Endothelial cell of umbilical vein (primary cell): ENCODE measurements at regions not wholly inside any gene's neighbourhood (a gene's known extent, or its start where the extent isn't known, plus 50 kb on each side); places are given as distances from the start of the nearest gene placed in this dataset.

Source experiments
- BruUV-seq: library from RNA; stranded (reverse); fragments of 400-500 nt; replicated peaks from 2 replicates; lab custom pipeline; 2021; lab: Mats Ljungman, UMichigan
- CTCF ChIA-PET: fragments of 300-600, 350-600 bp; sonication (Branson Sonifier 250); formaldehyde crosslinking; loops from one replicate; lab custom pipeline; 2021; ENCODE audit warnings: antibody characterized with exemption, inconsistent platforms; lab: Charles Lee
- POLR2A ChIA-PET: fragments of 300-600, 350-600 bp; sonication (Branson Sonifier 250); formaldehyde crosslinking; loops from one replicate; lab custom pipeline; 2021; ENCODE audit warnings: antibody characterized with exemption, inconsistent platforms; lab: Charles Lee
- DNase-seq: peaks from one replicate; pipeline ENCODE4 v3.0.0-alpha.2; 2011; ENCODE audit warnings: low read depth, low spot score
- FAIRE-seq: peaks from 2 replicates; lab custom pipeline; 2011; peaks lifted over from hg19 to GRCh38; lab: Jason Lieb, UNC
- H2AFZ ChIP-seq: 2 replicates; pipeline ENCODE4 v1.6.0; 2012; ENCODE audit warnings: low read depth, low read length, control low read depth, inconsistent platforms
- H3K27ac ChIP-seq: 2 replicates; pipeline ENCODE4 v1.5.1; 2011; ENCODE audit warnings: low read depth, mild to moderate bottlenecking, control low read depth, low read length, moderate library complexity; ENCODE audit not compliant: insufficient read depth
- H3K27me3 ChIP-seq, 2 experiments: 2 replicates each; pipeline versions ENCODE4 v1.6.0 to v1.6.1; 2011; ENCODE audit warnings: low read length in 2 of 2, mixed read lengths in 1 of 2; ENCODE audit not compliant: control insufficient read depth in 2 of 2, insufficient read depth in 2 of 2
- H3K36me3 ChIP-seq, 2 experiments: 2 replicates in 1 of 2; 3 replicates in 1 of 2; pipeline ENCODE4 v1.5.1; 2011; ENCODE audit warnings: low read length in 2 of 2, mild to moderate bottlenecking in 1 of 2, moderate library complexity in 1 of 2; ENCODE audit not compliant: control insufficient read depth in 2 of 2, insufficient read depth in 2 of 2; ENCODE audit errors: extremely low read depth in 1 of 2
- H3K4me1 ChIP-seq: 3 replicates; pipeline ENCODE4 v1.5.1; 2011; ENCODE audit warnings: mild to moderate bottlenecking, low read length; ENCODE audit not compliant: control insufficient read depth, insufficient read depth; ENCODE audit errors: extremely low read depth
- H3K4me2 ChIP-seq: 2 replicates; pipeline ENCODE4 v1.6.1; 2011; ENCODE audit warnings: low read length, control low read depth, mixed read lengths; ENCODE audit not compliant: insufficient read depth
- H3K4me3 ChIP-seq, 3 experiments: fragments of 200-600 bp in 1 of 3; sonication (generic), shearing (Covaris generic) in 1 of 3; replicated peaks in 1 of 3; 2 replicates each; pipeline ENCODE4 v1.5.1; 2011 to 2016; ENCODE audit warnings: control low read depth in 3 of 3, low read length in 3 of 3, mild to moderate bottlenecking in 2 of 3, inconsistent platforms in 1 of 3, low read depth in 1 of 3, moderate library complexity in 1 of 3; ENCODE audit not compliant: insufficient read depth in 1 of 3
- H3K79me2 ChIP-seq: 2 replicates; pipeline ENCODE4 v1.6.0; 2012; ENCODE audit warnings: low read length, inconsistent platforms; ENCODE audit not compliant: control insufficient read depth, insufficient read depth
- H3K9ac ChIP-seq: replicated peaks from 2 replicates; pipeline ENCODE3; 2011; ENCODE audit warnings: low read length, control low read depth; ENCODE audit not compliant: insufficient read depth; ENCODE audit errors: extremely low read depth
- H3K9me1 ChIP-seq: replicated peaks from 3 replicates; pipeline ENCODE4 v1.6.0; 2011; ENCODE audit warnings: mild to moderate bottlenecking, low read length; ENCODE audit not compliant: control insufficient read depth, insufficient read depth; ENCODE audit errors: extremely low read depth
- H3K9me3 ChIP-seq: replicated peaks from 2 replicates; pipeline ENCODE4 v1.5.1; 2012; ENCODE audit warnings: low read length, inconsistent platforms; ENCODE audit not compliant: control insufficient read depth, insufficient read depth
- H4K20me1 ChIP-seq: replicated peaks from 2 replicates; pipeline ENCODE3; 2011; ENCODE audit warnings: mild to moderate bottlenecking, low read length; ENCODE audit not compliant: control insufficient read depth, insufficient read depth; ENCODE audit errors: extremely low read depth
- CTCF ChIP-seq, 2 donors: IDR thresholded peaks; 1 replicate in 1 of 2; 2 replicates in 1 of 2; pipeline ENCODE4 v1.5.1; 2011; ENCODE audit warnings: low read length in 2 of 2, mild to moderate bottlenecking in 2 of 2, moderate library complexity in 2 of 2, control low read depth in 1 of 2, inconsistent platforms in 1 of 2, low read depth in 1 of 2; ENCODE audit not compliant: insufficient read depth in 1 of 2; ENCODE audit errors: extremely low read depth in 1 of 2
- EZH2 ChIP-seq: IDR thresholded peaks from 2 replicates; pipeline ENCODE4 v1.6.1; 2012; ENCODE audit warnings: borderline replicate concordance, low read depth, mild to moderate bottlenecking, moderate library complexity, low read length, inconsistent platforms; ENCODE audit not compliant: severe bottlenecking
- FOS ChIP-seq: IDR thresholded peaks from 2 replicates; pipeline ENCODE4 v1.6.1; 2011; ENCODE audit warnings: mild to moderate bottlenecking, low read length, moderate library complexity, borderline replicate concordance; ENCODE audit not compliant: insufficient read depth
- GATA2 ChIP-seq: IDR thresholded peaks from 2 replicates; pipeline ENCODE4 v1.7.0; 2011; ENCODE audit warnings: low read depth, mild to moderate bottlenecking, moderate library complexity, mixed read lengths, low read length; ENCODE audit not compliant: insufficient read length, insufficient read depth
- JUN ChIP-seq: IDR thresholded peaks from 2 replicates; pipeline ENCODE4 v1.6.1; 2011; ENCODE audit warnings: borderline replicate concordance, low read depth; ENCODE audit not compliant: insufficient read length, insufficient read depth
- MAX ChIP-seq: IDR thresholded peaks from 2 replicates; pipeline ENCODE4 v1.6.1; 2011; ENCODE audit not compliant: insufficient read depth, insufficient read length
- MYC ChIP-seq: IDR thresholded peaks from one replicate; pipeline ENCODE4 v1.6.1; 2011; ENCODE audit warnings: mild to moderate bottlenecking, low read depth, low read length
- POLR2A ChIP-seq: IDR thresholded peaks from 2 replicates; pipeline ENCODE4 v1.6.1; 2012; ENCODE audit warnings: low read depth, mild to moderate bottlenecking, control low read depth, low read length
- POLR2AphosphoS5 ChIP-seq: IDR thresholded peaks from 2 replicates; pipeline ENCODE4 v1.6.1; 2012; ENCODE audit warnings: low read depth, mild to moderate bottlenecking, control low read depth, low read length, moderate library complexity; ENCODE audit not compliant: insufficient read depth
- dilution Hi-C: fragments of 300-500 bp; cut with MboI; formaldehyde crosslinking; loops from one replicate; pipeline ENCODE4 v1.15.0; 2019; ENCODE audit warnings: low sequenced_read_pairs; ENCODE audit not compliant: extremely low pct_ligation_motif_present
- intact Hi-C: fragments of 100-400 bp; cut with micrococcal nuclease; formaldehyde crosslinking; loops from one replicate; pipeline ENCODE4 v1.10.0; 2022

GRCh38 chr1:234990328-234990675 is 138.3 kb downstream of the TOMM20 start:
- no TSS peak for BruUV-seq

More at GRCh38 chr1:234990328-234990675, 138.3 kb downstream of the TOMM20 start:
- no peaks in the 10 kb centered on the region for H3K79me2 ChIP-seq
- peaks cover 27% of the 10 kb centered on the region for H3K4me1 ChIP-seq
- no peak for TF ChIP-seq JUN
- no peak for TF ChIP-seq MAX
- TF ChIP-seq MYC, result no peak
- TF ChIP-seq GATA2, result no peak
- TF ChIP-seq POLR2A, result no peak
- no peak for TF ChIP-seq EZH2
- TF ChIP-seq POLR2AphosphoS5, result no peak
- TF ChIP-seq CTCF (IDR thresholded peaks at IDR 0.05; ENCODE audit: extremely low read depth in 1 of 2, insufficient read depth in 1 of 2, low read depth in 1 of 2, low read length in 2 of 2), result no peak
- no peak for TF ChIP-seq FOS
- dilution Hi-C loops (loop anchor here (25.0 kb wide), 1 partner anchor 378 kb away; the partner anchor contains the start of gene IRF2BP2), intact Hi-C loops (no loop called here)
- no peaks in the 10 kb centered on the region for H4K20me1 ChIP-seq
- H3K9ac ChIP-seq, result no peak overlapping the region
- CTCF ChIA-PET, result no interaction called here
- POLR2A ChIA-PET, result no interaction called here
- no peaks in the 10 kb centered on the region for H3K27me3 ChIP-seq
- H3K4me3 ChIP-seq, result no peak overlapping the region
- H3K4me2 ChIP-seq, result no peak overlapping the region
- no peaks in the 10 kb centered on the region for H3K9me3 ChIP-seq
- FAIRE-seq, result no peak
- no peak overlapping the region for H3K27ac ChIP-seq
- no peak overlapping the region for H2AFZ ChIP-seq
- H3K9me1 ChIP-seq, result no peaks in the 10 kb centered on the region
- no peak for DNase-seq
- no peaks in the 10 kb centered on the region for H3K36me3 ChIP-seq
